ENCODE measurements at regions not wholly inside any gene's neighbourhood (a gene's known extent, or its start where the extent isn't known, plus 50 kb on each side); places are given as distances from the start of the nearest gene placed in this dataset.
"Not testable (repeated sequence)": the region's sequence is repeated elsewhere in the genome, so short reads cannot be mapped to it uniquely, and the experiment has no call there.

DNA sequence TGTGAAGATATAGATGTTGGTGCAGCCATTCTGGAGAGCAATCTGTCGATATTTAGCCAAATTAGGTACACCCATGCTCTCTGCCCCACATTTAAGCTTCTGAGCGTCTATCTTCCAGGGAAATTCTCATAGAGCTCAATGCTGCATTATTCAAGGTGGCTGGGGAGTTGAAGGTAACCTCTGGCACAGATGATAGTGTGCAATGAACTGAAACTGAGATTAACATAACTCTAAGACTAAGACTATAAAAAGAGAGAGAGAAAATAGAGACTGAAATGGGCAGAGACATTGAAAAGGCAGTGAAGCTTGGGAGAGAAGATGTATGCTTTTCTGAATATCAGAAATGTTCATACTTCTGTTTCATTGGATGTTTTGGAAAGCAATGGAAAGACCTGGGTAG is 1197.0 kb upstream of the AUTS2 start:
- Histone ChIP-seq H3K4me1 (ENCODE audit: control insufficient read depth, insufficient read depth, low read length) (no peaks in the 10 kb centered on the region), H3K9ac (ENCODE audit: low read length) (no peak overlapping the region), H3K4me3 (ENCODE audit: low read length) (no peak overlapping the region), H3K36me3 (ENCODE audit: control insufficient read depth, insufficient read depth, low read length) (no peaks in the 10 kb centered on the region), H3K27me3 (ENCODE audit: control insufficient read depth, insufficient read depth, low read length) (no peaks in the 10 kb centered on the region), H3K9me3 (ENCODE audit: control insufficient read depth, low read length) (no peaks in the 10 kb centered on the region)

GRCh38 chr7:68406480-68406879 is 1191.8 kb upstream of the AUTS2 start:
- Histone ChIP-seq H3K9me3 (ENCODE audit: control insufficient read depth, low read length) (no peaks in the 10 kb centered on the region), H3K36me3 (ENCODE audit: control insufficient read depth, insufficient read depth, low read length) (no peaks in the 10 kb centered on the region), H3K4me3 (ENCODE audit: low read length) (no peak overlapping the region), H3K9ac (ENCODE audit: low read length) (no peak overlapping the region), H3K4me1 (ENCODE audit: control insufficient read depth, insufficient read depth, low read length) (no peaks in the 10 kb centered on the region), H3K27me3 (ENCODE audit: control insufficient read depth, insufficient read depth, low read length) (no peaks in the 10 kb centered on the region)

GRCh38 chr7:68407460-68407859 is 1190.8 kb upstream of the AUTS2 start:
- no peaks in the 10 kb centered on the region for H3K4me1 ChIP-seq (ENCODE audit: control insufficient read depth, insufficient read depth, low read length)
- no peaks in the 10 kb centered on the region for H3K36me3 ChIP-seq (ENCODE audit: control insufficient read depth, insufficient read depth, low read length)
- H3K4me3 ChIP-seq (ENCODE audit: low read length): no peak overlapping the region
- no peak overlapping the region for H3K9ac ChIP-seq (ENCODE audit: low read length)
- H3K27me3 ChIP-seq (ENCODE audit: control insufficient read depth, insufficient read depth, low read length): no peaks in the 10 kb centered on the region
- no peaks in the 10 kb centered on the region for H3K9me3 ChIP-seq (ENCODE audit: control insufficient read depth, low read length)

DNA sequence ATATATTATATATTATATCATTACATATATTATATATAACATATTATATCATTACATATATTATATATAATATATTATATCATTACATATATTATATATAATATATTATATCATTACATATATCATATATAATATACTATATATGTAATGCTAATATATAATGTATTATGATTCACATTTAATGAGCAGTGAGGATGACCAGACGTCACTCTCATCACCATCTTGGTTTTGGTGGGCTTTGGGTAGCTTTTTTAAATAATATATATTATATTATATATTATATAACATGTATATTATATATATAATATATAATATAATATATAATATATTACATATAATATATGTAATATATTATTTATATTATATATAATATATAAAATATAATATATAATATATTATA is 1189.4 kb upstream of the AUTS2 start:
- no peak overlapping the region for H3K4me3 ChIP-seq (ENCODE audit: low read length)
- no peaks in the 10 kb centered on the region for H3K9me3 ChIP-seq (ENCODE audit: control insufficient read depth, low read length)
- no peak overlapping the region for H3K9ac ChIP-seq (ENCODE audit: low read length)
- no peaks in the 10 kb centered on the region for H3K4me1 ChIP-seq (ENCODE audit: control insufficient read depth, insufficient read depth, low read length)
- H3K36me3 ChIP-seq (ENCODE audit: control insufficient read depth, insufficient read depth, low read length): no peaks in the 10 kb centered on the region
- H3K27me3 ChIP-seq (ENCODE audit: control insufficient read depth, insufficient read depth, low read length): no peaks in the 10 kb centered on the region

DNA sequence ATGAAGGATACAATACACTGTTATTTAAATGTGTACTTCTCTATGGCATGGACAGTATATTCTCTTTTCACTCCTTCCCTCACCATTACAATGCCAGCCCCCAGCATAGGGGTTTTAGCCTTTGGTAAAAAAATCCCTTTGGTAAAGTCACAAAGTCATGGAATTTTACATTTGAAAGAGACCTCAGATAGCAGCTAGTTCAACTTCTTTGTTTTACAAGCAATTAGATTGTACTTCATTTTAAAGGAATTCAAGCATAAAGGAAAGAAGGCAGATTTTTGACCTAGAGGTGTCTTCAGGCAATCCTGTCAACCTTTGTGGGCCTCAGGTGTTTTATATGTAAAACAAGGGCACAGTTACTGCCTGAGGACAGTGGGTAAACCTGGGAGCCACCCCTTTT is 1188.4 kb upstream of the AUTS2 start:
- no peaks in the 10 kb centered on the region for H3K27me3 ChIP-seq (ENCODE audit: control insufficient read depth, insufficient read depth, low read length)
- H3K9ac ChIP-seq (ENCODE audit: low read length): no peak overlapping the region
- H3K4me3 ChIP-seq (ENCODE audit: low read length): no peak overlapping the region
- H3K4me1 ChIP-seq (ENCODE audit: control insufficient read depth, insufficient read depth, low read length): no peaks in the 10 kb centered on the region
- H3K36me3 ChIP-seq (ENCODE audit: control insufficient read depth, insufficient read depth, low read length): no peaks in the 10 kb centered on the region
- H3K9me3 ChIP-seq (ENCODE audit: control insufficient read depth, low read length): no peaks in the 10 kb centered on the region

DNA sequence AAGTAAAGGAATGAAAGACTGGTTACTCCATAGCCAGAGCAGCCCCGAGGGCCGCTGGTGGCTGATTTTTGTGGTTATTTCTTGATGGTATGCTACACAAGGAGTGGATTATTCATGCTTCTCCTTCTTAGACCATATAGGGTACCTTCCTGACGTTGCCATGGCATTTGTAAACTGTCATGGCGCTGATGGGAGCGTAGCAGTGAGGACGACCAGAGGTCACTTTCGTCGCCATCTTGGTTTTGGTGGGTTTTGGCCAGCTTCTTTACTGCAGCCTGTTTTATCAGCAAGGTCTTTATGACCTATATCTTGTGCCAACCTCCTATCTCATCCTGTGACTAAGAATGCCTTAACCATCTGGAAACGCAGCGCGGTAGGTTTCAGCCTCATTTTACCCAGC is 1187.6 kb upstream of the AUTS2 start:
- not testable (repeated sequence) for H3K4me3 ChIP-seq (ENCODE audit: low read length); H3K9me3 ChIP-seq (ENCODE audit: control insufficient read depth, low read length); H3K27me3 ChIP-seq (ENCODE audit: control insufficient read depth, insufficient read depth, low read length); H3K9ac ChIP-seq (ENCODE audit: low read length); H3K36me3 ChIP-seq (ENCODE audit: control insufficient read depth, insufficient read depth, low read length); H3K4me1 ChIP-seq (ENCODE audit: control insufficient read depth, insufficient read depth, low read length)

- Histone ChIP-seq H3K4me1 (ENCODE audit: control insufficient read depth, insufficient read depth, low read length) (no peaks in the 10 kb centered on the region), H3K4me3 (ENCODE audit: low read length) (no peak overlapping the region), H3K27me3 (ENCODE audit: control insufficient read depth, insufficient read depth, low read length) (no peaks in the 10 kb centered on the region), H3K9ac (ENCODE audit: low read length) (no peak overlapping the region), H3K36me3 (ENCODE audit: control insufficient read depth, insufficient read depth, low read length) (no peaks in the 10 kb centered on the region), H3K9me3 (ENCODE audit: control insufficient read depth, low read length) (no peaks in the 10 kb centered on the region)
Observed at GRCh38 chr7:68411742-68412141, 1186.5 kb upstream of the AUTS2 start.

DNA sequence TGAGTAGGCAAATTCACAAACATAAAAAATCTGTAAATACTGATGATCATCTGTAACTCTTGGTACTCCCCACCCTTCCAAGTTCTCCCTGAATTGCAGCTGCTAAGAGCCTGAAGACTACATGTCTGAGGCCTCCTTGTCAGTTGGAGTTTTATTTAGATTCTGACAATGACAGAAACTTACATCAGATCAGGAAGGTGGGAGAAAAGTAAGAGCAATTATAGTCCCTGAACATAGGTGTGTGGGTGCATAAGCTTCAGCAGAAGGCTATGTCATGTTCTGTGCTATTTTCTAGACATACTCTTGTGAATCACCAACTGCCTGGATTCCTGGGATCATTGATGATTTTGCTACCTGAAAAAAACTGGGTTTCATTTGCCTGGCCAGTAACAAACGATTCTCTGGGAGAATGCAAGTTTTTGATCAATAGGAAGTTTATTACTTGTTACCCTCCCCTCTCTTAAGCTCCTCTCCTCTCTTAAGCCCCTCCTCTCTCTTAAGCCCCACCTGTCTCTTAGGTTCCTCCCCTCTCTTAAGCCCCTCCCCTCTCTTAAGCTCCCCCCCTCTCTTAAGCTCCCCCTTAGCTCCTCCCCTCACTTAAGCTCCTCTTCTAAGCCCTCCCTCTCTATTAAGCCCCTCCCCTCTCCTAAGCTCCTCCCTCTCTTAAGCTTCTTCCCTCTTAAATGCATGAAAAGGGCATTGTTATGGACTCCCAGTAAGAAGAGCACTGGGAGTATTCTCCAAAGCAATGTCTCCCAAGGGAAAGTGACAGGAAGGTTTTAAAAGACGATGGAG is 1183.4 kb upstream of the AUTS2 start:
- H3K9ac ChIP-seq (ENCODE audit: low read length): no peak overlapping the region
- no peaks in the 10 kb centered on the region for H3K36me3 ChIP-seq (ENCODE audit: control insufficient read depth, insufficient read depth, low read length)
- no peaks in the 10 kb centered on the region for H3K4me1 ChIP-seq (ENCODE audit: control insufficient read depth, insufficient read depth, low read length)
- no peak overlapping the region for H3K4me3 ChIP-seq (ENCODE audit: low read length)
- H3K27me3 ChIP-seq (ENCODE audit: control insufficient read depth, insufficient read depth, low read length): no peaks in the 10 kb centered on the region
- H3K9me3 ChIP-seq (ENCODE audit: control insufficient read depth, low read length): no peaks in the 10 kb centered on the region

GRCh38 chr7:68417002-68417401 is 1181.3 kb upstream of the AUTS2 start:
- Histone ChIP-seq H3K27me3 (ENCODE audit: control insufficient read depth, insufficient read depth, low read length) (no peaks in the 10 kb centered on the region), H3K4me3 (ENCODE audit: low read length) (no peak overlapping the region), H3K36me3 (ENCODE audit: control insufficient read depth, insufficient read depth, low read length) (no peaks in the 10 kb centered on the region), H3K4me1 (ENCODE audit: control insufficient read depth, insufficient read depth, low read length) (no peaks in the 10 kb centered on the region), H3K9ac (ENCODE audit: low read length) (no peak overlapping the region), H3K9me3 (ENCODE audit: control insufficient read depth, low read length) (no peaks in the 10 kb centered on the region)

GRCh38 chr7:68417659-68418058 is 1180.6 kb upstream of the AUTS2 start:
- H3K4me3 ChIP-seq (ENCODE audit: low read length): no peak overlapping the region
- no peaks in the 10 kb centered on the region for H3K27me3 ChIP-seq (ENCODE audit: control insufficient read depth, insufficient read depth, low read length)
- H3K4me1 ChIP-seq (ENCODE audit: control insufficient read depth, insufficient read depth, low read length): no peaks in the 10 kb centered on the region
- no peaks in the 10 kb centered on the region for H3K36me3 ChIP-seq (ENCODE audit: control insufficient read depth, insufficient read depth, low read length)
- no peak overlapping the region for H3K9ac ChIP-seq (ENCODE audit: low read length)
- H3K9me3 ChIP-seq (ENCODE audit: control insufficient read depth, low read length): no peaks in the 10 kb centered on the region

DNA sequence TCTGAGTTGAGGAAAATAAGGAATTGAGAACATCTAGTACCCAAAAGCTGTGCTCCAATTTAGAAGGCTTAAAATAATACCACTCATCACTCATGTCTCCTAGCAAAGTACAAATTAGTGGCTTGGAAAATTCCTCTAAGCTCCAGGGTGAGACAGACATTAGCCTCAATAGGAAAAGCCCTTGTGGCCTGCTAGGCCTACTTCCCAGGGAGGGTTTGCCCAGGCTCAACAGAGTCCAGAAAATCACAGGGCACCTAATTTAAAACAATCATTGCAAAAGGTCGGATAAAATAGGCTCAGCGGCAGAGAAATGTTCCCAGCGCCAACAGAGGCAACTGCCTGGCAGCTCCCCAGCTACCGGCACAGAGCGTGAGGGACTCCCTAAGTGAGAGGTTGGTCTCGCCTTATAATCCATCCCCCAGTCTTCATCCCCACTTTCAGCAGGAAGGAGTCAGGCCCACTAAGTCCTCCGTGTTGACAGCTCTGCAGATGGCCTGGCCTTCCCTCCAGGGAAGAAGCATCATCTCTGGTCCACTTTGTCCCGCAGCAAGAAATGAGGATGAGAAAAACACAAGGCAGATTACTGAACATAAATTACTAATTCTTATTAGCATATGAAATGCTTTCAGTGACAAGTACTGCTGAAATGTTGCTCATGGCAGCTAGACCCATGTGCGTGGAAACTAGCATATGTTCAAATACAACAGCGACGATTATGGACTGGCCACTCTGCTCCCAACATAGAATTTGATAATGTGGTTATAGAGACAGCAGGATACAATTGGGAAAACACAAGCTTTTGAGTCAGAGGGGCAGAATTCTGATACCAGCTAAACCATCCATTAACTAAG is 1177.7 kb upstream of the AUTS2 start:
- Histone ChIP-seq H3K9me3 (ENCODE audit: control insufficient read depth, low read length) (no peaks in the 10 kb centered on the region), H3K4me3 (ENCODE audit: low read length) (no peak overlapping the region), H3K36me3 (ENCODE audit: control insufficient read depth, insufficient read depth, low read length) (no peaks in the 10 kb centered on the region), H3K27me3 (ENCODE audit: control insufficient read depth, insufficient read depth, low read length) (no peaks in the 10 kb centered on the region), H3K4me1 (ENCODE audit: control insufficient read depth, insufficient read depth, low read length) (no peaks in the 10 kb centered on the region), H3K9ac (ENCODE audit: low read length) (no peak overlapping the region)

DNA sequence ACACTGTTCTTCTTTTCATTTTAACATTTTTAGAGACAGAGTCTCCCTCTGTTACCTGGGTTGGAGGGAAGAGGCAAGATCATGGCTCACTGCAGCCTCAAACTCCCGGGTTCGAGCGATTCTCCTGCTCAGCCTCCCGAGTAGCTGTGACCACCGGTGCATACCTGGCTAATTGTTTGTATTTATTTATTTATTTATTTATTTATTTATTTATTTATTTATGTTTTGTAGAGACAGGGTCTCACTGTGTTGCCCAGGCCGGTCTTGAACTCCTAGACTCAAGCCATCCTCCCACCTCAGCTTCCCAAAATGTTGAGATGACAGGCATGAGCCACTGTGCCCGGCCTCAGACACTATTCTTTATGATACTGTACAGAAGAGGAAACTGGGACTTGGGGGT is 1176.6 kb upstream of the AUTS2 start:
- no peak overlapping the region for H3K4me3 ChIP-seq (ENCODE audit: low read length)
- H3K4me1 ChIP-seq (ENCODE audit: control insufficient read depth, insufficient read depth, low read length): no peaks in the 10 kb centered on the region
- H3K9ac ChIP-seq (ENCODE audit: low read length): no peak overlapping the region
- no peaks in the 10 kb centered on the region for H3K27me3 ChIP-seq (ENCODE audit: control insufficient read depth, insufficient read depth, low read length)
- H3K9me3 ChIP-seq (ENCODE audit: control insufficient read depth, low read length): no peaks in the 10 kb centered on the region
- H3K36me3 ChIP-seq (ENCODE audit: control insufficient read depth, insufficient read depth, low read length): no peaks in the 10 kb centered on the region
